Muscle layer of duodenum (tissue), 2 donors: ENCODE measurements at regions not wholly inside any gene's neighbourhood (a gene's known extent, or its start where the extent isn't known, plus 50 kb on each side); places are given as distances from the start of the nearest gene placed in this dataset.

Experiments used
- H3K27ac ChIP-seq: one replicate; pipeline ENCODE4 v1.7.0; 2013; ENCODE audit warnings: mild to moderate bottlenecking, low read length
- H3K27me3 ChIP-seq: one replicate; pipeline ENCODE4 v1.7.0; 2013; ENCODE audit warnings: low read depth, mild to moderate bottlenecking, control low read depth, low read length
- H3K36me3 ChIP-seq, 2 donors: one replicate each; pipeline ENCODE4 v1.7.0; 2013; ENCODE audit warnings: low read length in 2 of 2, control low read depth in 1 of 2, mild to moderate bottlenecking in 1 of 2; ENCODE audit not compliant: insufficient read depth in 2 of 2, control insufficient read depth in 1 of 2
- H3K4me1 ChIP-seq, 2 donors: one replicate each; pipeline ENCODE4 v1.7.0; 2013; ENCODE audit warnings: low read length in 2 of 2, mild to moderate bottlenecking in 2 of 2, control low read depth in 1 of 2, moderate library complexity in 1 of 2; ENCODE audit not compliant: insufficient read depth in 2 of 2, control insufficient read depth in 1 of 2
- H3K4me3 ChIP-seq, 2 donors: one replicate each; pipeline ENCODE4 v1.7.0; 2013; ENCODE audit warnings: low read length in 2 of 2, low read depth in 1 of 2, mild to moderate bottlenecking in 1 of 2
- H3K9me3 ChIP-seq, 2 donors: one replicate each; pipeline ENCODE4 v1.7.0; 2013; ENCODE audit warnings: low read length in 2 of 2, control low read depth in 1 of 2, mild to moderate bottlenecking in 1 of 2; ENCODE audit not compliant: control insufficient read depth in 1 of 2
- donor health status: healthy.

- no peak overlapping the region for H3K27ac ChIP-seq
These were observed 296.7 kb downstream of the TNS1 start for GRCh38 chr2:217706095-217706494.

GRCh38 chr2:217705461-217705860, 297.3 kb downstream of the TNS1 start:
- Histone ChIP-seq H3K36me3 (no peaks in the 10 kb centered on the region), H3K27me3 (no peaks in the 10 kb centered on the region), H3K4me3 (no peak overlapping the region), H3K4me1 (no peaks in the 10 kb centered on the region), H3K27ac (no peak overlapping the region), H3K9me3 (no peaks in the 10 kb centered on the region)

More at GRCh38 chr2:217706095-217706494, 296.7 kb downstream of the TNS1 start:
- Histone ChIP-seq H3K27me3 (no peaks in the 10 kb centered on the region), H3K4me3 (no peak overlapping the region), H3K4me1 (no peaks in the 10 kb centered on the region), H3K36me3 (no peaks in the 10 kb centered on the region), H3K9me3 (no peaks in the 10 kb centered on the region)

- no peaks in the 10 kb centered on the region for H3K36me3 ChIP-seq
- no peak overlapping the region for H3K27ac ChIP-seq
- no peaks in the 10 kb centered on the region for H3K9me3 ChIP-seq
- no peaks in the 10 kb centered on the region for H3K27me3 ChIP-seq
- H3K4me3 ChIP-seq, result no peak overlapping the region
- no peaks in the 10 kb centered on the region for H3K4me1 ChIP-seq
These were observed 298.8 kb downstream of the TNS1 start for GRCh38 chr2:217703999-217704398.

- no peak overlapping the region for H3K4me3 ChIP-seq
- H3K4me1 ChIP-seq, result no peaks in the 10 kb centered on the region
- H3K9me3 ChIP-seq, result no peaks in the 10 kb centered on the region
- H3K27me3 ChIP-seq, result no peaks in the 10 kb centered on the region
- H3K36me3 ChIP-seq, result no peaks in the 10 kb centered on the region
- H3K27ac ChIP-seq, result no peak overlapping the region
These were observed 299.7 kb downstream of the TNS1 start for GRCh38 chr2:217703102-217703501.

GRCh38 chr2:217701622-217702021, 301.2 kb downstream of the TNS1 start:
- H3K4me1 ChIP-seq, result no peaks in the 10 kb centered on the region
- H3K4me3 ChIP-seq, result no peak overlapping the region
- H3K27ac ChIP-seq, result no peak overlapping the region
- H3K36me3 ChIP-seq, result no peaks in the 10 kb centered on the region
- H3K27me3 ChIP-seq, result no peaks in the 10 kb centered on the region
- H3K9me3 ChIP-seq, result no peaks in the 10 kb centered on the region

- Histone ChIP-seq H3K27ac (no peak overlapping the region), H3K36me3 (peaks cover 0 to 3% of the 10 kb centered on the region in 2 donors), H3K4me1 (peaks cover 0 to 9% of the 10 kb centered on the region in 2 donors), H3K9me3 (no peaks in the 10 kb centered on the region), H3K4me3 (no peak overlapping the region), H3K27me3 (no peaks in the 10 kb centered on the region)
These were observed 304.1 kb downstream of the TNS1 start for GRCh38 chr2:217698691-217699090.

- H3K36me3 ChIP-seq, result peaks cover 0 to 3% of the 10 kb centered on the region in 2 donors
- no peaks in the 10 kb centered on the region for H3K27me3 ChIP-seq
- H3K4me3 ChIP-seq, result no peak overlapping the region
- H3K27ac ChIP-seq, result no peak overlapping the region
- peaks cover 0 to 9% of the 10 kb centered on the region in 2 donors for H3K4me1 ChIP-seq
- H3K9me3 ChIP-seq, result no peaks in the 10 kb centered on the region
These were observed 307.7 kb downstream of the TNS1 start for GRCh38 chr2:217695033-217695520.

- H3K36me3 ChIP-seq, result peaks cover 0 to 3% of the 10 kb centered on the region in 2 donors
- no peak overlapping the region for H3K27ac ChIP-seq
- no peak overlapping the region for H3K4me3 ChIP-seq
- peaks cover 0 to 9% of the 10 kb centered on the region in 2 donors for H3K4me1 ChIP-seq
- no peaks in the 10 kb centered on the region for H3K27me3 ChIP-seq
- H3K9me3 ChIP-seq, result no peaks in the 10 kb centered on the region
These were observed 308.5 kb downstream of the TNS1 start for GRCh38 chr2:217694291-217694690.

- H3K36me3 ChIP-seq, result peaks cover 0 to 3% of the 10 kb centered on the region in 2 donors
- H3K27me3 ChIP-seq, result no peaks in the 10 kb centered on the region
- H3K9me3 ChIP-seq, result no peaks in the 10 kb centered on the region
- H3K4me1 ChIP-seq, result peaks cover 0 to 9% of the 10 kb centered on the region in 2 donors
- no peak overlapping the region for H3K4me3 ChIP-seq
- H3K27ac ChIP-seq, result no peak overlapping the region
These were observed 309.4 kb downstream of the TNS1 start for GRCh38 chr2:217693363-217693762.

- Histone ChIP-seq H3K4me3 (no peak overlapping the region), H3K4me1 (peaks cover 0 to 9% of the 10 kb centered on the region in 2 donors), H3K36me3 (peaks cover 0 to 3% of the 10 kb centered on the region in 2 donors), H3K27me3 (no peaks in the 10 kb centered on the region), H3K9me3 (no peaks in the 10 kb centered on the region), H3K27ac (no peak overlapping the region)
These were observed 310.7 kb downstream of the TNS1 start for GRCh38 chr2:217691920-217692666.

- Histone ChIP-seq H3K4me1 (peaks cover 0 to 9% of the 10 kb centered on the region in 2 donors), H3K27me3 (no peaks in the 10 kb centered on the region), H3K9me3 (no peaks in the 10 kb centered on the region), H3K36me3 (peaks cover 0 to 3% of the 10 kb centered on the region in 2 donors), H3K4me3 (no peak overlapping the region), H3K27ac (no peak overlapping the region)
These were observed 311.3 kb downstream of the TNS1 start for GRCh38 chr2:217691516-217691915.

GRCh38 chr2:217689053-217689452, 313.7 kb downstream of the TNS1 start:
- Histone ChIP-seq H3K27me3 (no peaks in the 10 kb centered on the region), H3K4me3 (no peak overlapping the region), H3K27ac (no peak overlapping the region), H3K36me3 (no peaks in the 10 kb centered on the region), H3K4me1 (no peaks in the 10 kb centered on the region), H3K9me3 (no peaks in the 10 kb centered on the region)
